ENCODE measurements at regions not wholly inside any gene's neighbourhood (a gene's known extent, or its start where the extent isn't known, plus 50 kb on each side); places are given as distances from the start of the nearest gene placed in this dataset.

DNA sequence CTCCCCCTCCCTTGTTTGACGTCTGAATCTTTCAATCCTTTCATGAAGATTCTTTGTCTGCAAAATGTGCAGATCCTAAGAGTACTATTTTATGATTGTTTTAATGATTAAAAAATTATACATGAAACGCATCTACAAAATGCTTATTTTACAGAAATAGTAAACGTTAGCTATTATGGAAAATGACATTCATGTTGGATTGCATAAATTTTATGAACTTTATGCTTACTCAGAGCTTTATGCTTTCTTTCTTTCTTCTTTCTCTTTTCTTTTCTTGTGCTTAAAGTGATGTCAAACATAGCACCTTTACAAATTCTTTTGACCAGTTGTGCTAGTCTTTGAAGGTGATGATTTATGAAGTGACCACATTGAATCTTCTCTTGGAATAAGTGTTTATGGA, 805.4 kb downstream of the ADCYAP1 start:
- no peak overlapping the region for H3K27ac Mint-ChIP-seq
- DNase-seq (ENCODE audit: low spot score, unreplicated experiment), result no peak
- no peaks in the 10 kb centered on the region for H3K27me3 Mint-ChIP-seq
- no peaks in the 10 kb centered on the region for H3K9me3 Mint-ChIP-seq (ENCODE audit: low read depth)
- H3K4me1 Mint-ChIP-seq (ENCODE audit: low read depth), result peaks cover 3% of the 10 kb centered on the region
- H3K4me3 Mint-ChIP-seq (ENCODE audit: low read depth), result no peak overlapping the region
- TF ChIP-seq, protein P1, sequence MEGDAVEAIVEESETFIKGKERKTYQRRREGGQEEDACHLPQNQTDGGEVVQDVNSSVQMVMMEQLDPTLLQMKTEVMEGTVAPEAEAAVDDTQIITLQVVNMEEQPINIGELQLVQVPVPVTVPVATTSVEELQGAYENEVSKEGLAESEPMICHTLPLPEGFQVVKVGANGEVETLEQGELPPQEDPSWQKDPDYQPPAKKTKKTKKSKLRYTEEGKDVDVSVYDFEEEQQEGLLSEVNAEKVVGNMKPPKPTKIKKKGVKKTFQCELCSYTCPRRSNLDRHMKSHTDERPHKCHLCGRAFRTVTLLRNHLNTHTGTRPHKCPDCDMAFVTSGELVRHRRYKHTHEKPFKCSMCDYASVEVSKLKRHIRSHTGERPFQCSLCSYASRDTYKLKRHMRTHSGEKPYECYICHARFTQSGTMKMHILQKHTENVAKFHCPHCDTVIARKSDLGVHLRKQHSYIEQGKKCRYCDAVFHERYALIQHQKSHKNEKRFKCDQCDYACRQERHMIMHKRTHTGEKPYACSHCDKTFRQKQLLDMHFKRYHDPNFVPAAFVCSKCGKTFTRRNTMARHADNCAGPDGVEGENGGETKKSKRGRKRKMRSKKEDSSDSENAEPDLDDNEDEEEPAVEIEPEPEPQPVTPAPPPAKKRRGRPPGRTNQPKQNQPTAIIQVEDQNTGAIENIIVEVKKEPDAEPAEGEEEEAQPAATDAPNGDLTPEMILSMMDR (IDR thresholded peaks at IDR 0.05; ENCODE audit: unreplicated experiment), result no peak
- no peaks in the 10 kb centered on the region for H3K36me3 Mint-ChIP-seq (ENCODE audit: insufficient read depth)

DNA sequence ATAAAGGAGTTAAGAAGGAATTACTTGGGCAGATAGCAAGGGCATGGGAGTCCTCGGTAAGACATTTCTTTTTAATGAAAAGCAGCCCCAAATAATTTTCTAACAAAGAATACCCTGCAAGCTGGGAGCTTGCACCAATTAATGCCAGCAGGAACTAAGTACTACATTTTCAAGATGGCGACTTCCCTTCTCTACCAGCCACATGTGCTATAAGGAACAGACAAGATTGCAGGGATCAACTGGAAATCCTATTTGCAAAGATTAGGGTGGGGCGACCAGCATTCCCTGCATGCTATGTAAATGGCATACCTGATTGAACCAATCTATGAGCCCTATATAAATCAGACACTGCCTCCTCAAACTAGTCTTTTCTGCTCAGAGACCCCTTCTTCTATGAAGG, 827.5 kb downstream of the ADCYAP1 start:
- Mint-ChIP-seq H3K9me3 (ENCODE audit: low read depth) (no peaks in the 10 kb centered on the region), H3K27me3 (no peaks in the 10 kb centered on the region), H3K27ac (no peak overlapping the region), H3K4me3 (ENCODE audit: low read depth) (no peak overlapping the region), H3K36me3 (ENCODE audit: insufficient read depth) (no peaks in the 10 kb centered on the region), H3K4me1 (ENCODE audit: low read depth) (no peaks in the 10 kb centered on the region)
- TF ChIP-seq, protein P1 (IDR thresholded peaks at IDR 0.05; ENCODE audit: unreplicated experiment), result no peak
- DNase-seq (ENCODE audit: low spot score, unreplicated experiment), result no peak

DNA sequence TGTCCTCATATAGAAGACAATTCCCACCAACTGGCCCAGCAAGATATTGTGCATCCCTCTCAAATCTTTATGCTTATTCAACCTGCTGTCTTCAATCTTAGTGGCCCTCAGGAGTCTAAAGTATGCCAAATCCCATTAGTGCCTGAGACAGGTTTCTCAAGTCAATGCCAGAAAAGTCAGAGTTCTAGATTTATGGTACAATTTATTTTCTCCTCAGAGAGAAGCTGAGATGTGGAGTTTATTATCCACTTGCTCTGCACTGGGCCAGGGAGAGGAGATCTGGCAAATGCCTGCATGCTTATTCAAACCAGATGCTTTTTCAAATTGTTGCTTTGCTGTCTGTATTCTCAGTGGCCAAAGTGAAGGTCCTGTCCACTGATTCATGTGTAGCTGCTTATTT, 825.2 kb downstream of the METTL4 start:
- peaks cover 6% of the 10 kb centered on the region for H3K9me3 Mint-ChIP-seq (ENCODE audit: low read depth)
- H3K4me3 Mint-ChIP-seq (ENCODE audit: low read depth), result no peak overlapping the region
- no peak overlapping the region for H3K27ac Mint-ChIP-seq
- no peaks in the 10 kb centered on the region for H3K27me3 Mint-ChIP-seq
- H3K4me1 Mint-ChIP-seq (ENCODE audit: low read depth), result no peaks in the 10 kb centered on the region
- TF ChIP-seq, protein P1 (IDR thresholded peaks at IDR 0.05; ENCODE audit: unreplicated experiment), result no peak
- no peaks in the 10 kb centered on the region for H3K36me3 Mint-ChIP-seq (ENCODE audit: insufficient read depth)
- DNase-seq (ENCODE audit: low spot score, unreplicated experiment), result no peak

DNA sequence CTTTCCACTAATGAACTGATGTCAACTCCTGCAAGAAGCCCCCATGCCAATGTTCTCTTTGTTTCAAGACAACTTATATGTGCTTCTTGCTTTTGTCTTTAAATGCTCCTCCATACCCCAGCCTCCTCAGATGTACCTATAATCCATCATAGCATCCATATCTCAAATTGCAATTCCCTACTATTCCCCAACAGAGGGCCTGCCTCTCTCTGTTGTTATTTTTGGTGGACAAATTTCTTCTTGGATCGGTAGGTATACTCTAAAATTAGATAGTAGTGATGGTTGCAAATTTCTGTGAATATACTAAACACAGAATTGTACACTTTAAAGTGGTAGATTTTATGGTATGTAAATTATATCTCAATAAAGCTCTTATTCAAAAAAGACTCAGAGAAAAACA, 820.1 kb downstream of the METTL4 start:
- no peak for DNase-seq (ENCODE audit: low spot score, unreplicated experiment)
- no peak overlapping the region for H3K4me3 Mint-ChIP-seq (ENCODE audit: low read depth)
- TF ChIP-seq, protein P1 (IDR thresholded peaks at IDR 0.05; ENCODE audit: unreplicated experiment), result no peak
- H3K27me3 Mint-ChIP-seq, result no peaks in the 10 kb centered on the region
- no peaks in the 10 kb centered on the region for H3K36me3 Mint-ChIP-seq (ENCODE audit: insufficient read depth)
- H3K4me1 Mint-ChIP-seq (ENCODE audit: low read depth), result no peaks in the 10 kb centered on the region
- peaks cover 10% of the 10 kb centered on the region for H3K9me3 Mint-ChIP-seq (ENCODE audit: low read depth)
- no peak overlapping the region for H3K27ac Mint-ChIP-seq

DNA sequence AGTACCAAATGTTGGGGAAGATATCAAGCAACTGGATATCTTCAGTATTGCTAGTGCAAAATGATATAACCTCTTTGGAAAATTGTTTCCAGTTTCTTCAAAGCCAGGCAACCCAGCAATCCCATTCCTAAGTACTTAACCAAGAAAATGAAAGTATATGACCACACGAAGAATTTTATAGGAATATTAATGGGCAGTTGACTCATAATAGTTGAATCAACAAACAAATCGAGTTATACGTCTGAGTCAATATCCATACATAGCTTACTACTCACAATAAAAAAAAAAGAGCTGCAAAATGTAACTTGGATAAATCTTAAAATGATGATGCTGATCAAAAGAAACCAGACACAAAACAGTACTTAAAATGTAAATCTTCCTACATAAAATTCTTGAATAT, 810.4 kb downstream of the METTL4 start:
- no peak overlapping the region for H3K4me3 Mint-ChIP-seq (ENCODE audit: low read depth)
- no peak for DNase-seq (ENCODE audit: low spot score, unreplicated experiment)
- H3K36me3 Mint-ChIP-seq (ENCODE audit: insufficient read depth), result no peaks in the 10 kb centered on the region
- peaks cover 5% of the 10 kb centered on the region for H3K9me3 Mint-ChIP-seq (ENCODE audit: low read depth)
- H3K27ac Mint-ChIP-seq, result no peak overlapping the region
- H3K4me1 Mint-ChIP-seq (ENCODE audit: low read depth), result peaks cover 7% of the 10 kb centered on the region
- TF ChIP-seq, protein P1 (IDR thresholded peaks at IDR 0.05; ENCODE audit: unreplicated experiment), result no peak
- no peaks in the 10 kb centered on the region for H3K27me3 Mint-ChIP-seq
